GM12878 (cell line): ENCODE measurements at regions not wholly inside any gene's neighbourhood (a gene's known extent, or its start where the extent isn't known, plus 50 kb on each side); places are given as distances from the start of the nearest gene placed in this dataset.

Experiments used
- ATAC-seq: fragments of 200-7000 bp; cut with Tn5 transposase; 3 replicates; pipeline ENCODE4 v1.9.1; 2020; ENCODE audit warnings: mild to moderate bottlenecking, moderate library complexity
- BruUV-seq: library from RNA; stranded (reverse); fragments of 400-500 nt; replicated peaks from 2 replicates; lab custom pipeline; 2021; lab: Mats Ljungman, UMichigan
- CTCF ChIA-PET: fragments of 300-600 bp; sonication (Branson Sonifier 250); formaldehyde crosslinking; extraction: SDS; loops from one replicate; lab custom pipeline; 2021; ENCODE audit warnings: inconsistent platforms; lab: Yijun Ruan, JAX
- POLR2A ChIA-PET: fragments of 350-600 bp; formaldehyde crosslinking; extraction: SDS; loops from one replicate; lab custom pipeline; 2021; ENCODE audit warnings: inconsistent platforms; lab: Charles Lee
- RAD21 ChIA-PET: fragments of 300-600 bp; sonication (Branson Sonifier 250); formaldehyde crosslinking; loops from one replicate; lab custom pipeline; 2023; ENCODE audit warnings: antibody characterized with exemption; ENCODE audit not compliant: unreplicated experiment; lab: Charles Lee
- SMC1A ChIA-PET: fragments of 300-600 bp; sonication (Branson Sonifier 250); formaldehyde crosslinking; loops from one replicate; lab custom pipeline; 2023; ENCODE audit not compliant: unreplicated experiment, uncharacterized antibody; lab: Charles Lee
- DNase-seq: peaks from one replicate; pipeline ENCODE4 v3.0.0-alpha.2; 2011; ENCODE audit warnings: low read depth, low spot score
- FAIRE-seq: peaks from 3 replicates; lab custom pipeline; 2011; peaks lifted over from hg19 to GRCh38; lab: Jason Lieb, UNC
- H2AFZ ChIP-seq: 2 replicates; pipeline ENCODE4 v1.6.0; 2011; ENCODE audit warnings: low read depth, low read length, control low read depth; ENCODE audit not compliant: control insufficient read depth
- H3K27ac ChIP-seq: 2 replicates; pipeline ENCODE4 v1.5.1; 2011; ENCODE audit warnings: control low read depth; ENCODE audit not compliant: control insufficient read depth, insufficient read depth
- H3K27me3 ChIP-seq, 2 experiments: replicated peaks in 1 of 2; 2 replicates each; pipeline versions ENCODE4 v1.6.0 to v1.6.1; 2011; ENCODE audit warnings: low read length in 1 of 2; ENCODE audit not compliant: control insufficient read depth in 2 of 2, insufficient read depth in 2 of 2
- H3K36me3 ChIP-seq, 2 experiments: 2 replicates each; pipeline ENCODE4 v1.5.1; 2011; ENCODE audit warnings: low read length in 1 of 2; ENCODE audit not compliant: control insufficient read depth in 2 of 2, insufficient read depth in 2 of 2
- H3K4me1 ChIP-seq: 2 replicates; pipeline ENCODE4 v1.6.1; 2011; ENCODE audit warnings: mild to moderate bottlenecking, low read length, moderate library complexity, mixed read lengths; ENCODE audit not compliant: control insufficient read depth, insufficient read depth
- H3K4me2 ChIP-seq: 2 replicates; pipeline ENCODE4 v1.6.0; 2011; ENCODE audit warnings: control low read depth; ENCODE audit not compliant: control insufficient read depth, insufficient read depth
- H3K4me3 ChIP-seq: fragments of 200-600 bp; sonication (generic); 2 replicates; pipeline ENCODE4 v1.5.1; 2016
- H3K79me2 ChIP-seq: 2 replicates; pipeline ENCODE4 v1.6.0; 2011; ENCODE audit warnings: low read length; ENCODE audit not compliant: control insufficient read depth, insufficient read depth
- H3K9ac ChIP-seq: 2 replicates; pipeline ENCODE4 v1.8.0; 2011; ENCODE audit warnings: low read length, control low read depth, mixed read lengths; ENCODE audit not compliant: control insufficient read depth, insufficient read depth
- H3K9me3 ChIP-seq: replicated peaks from 3 replicates; pipeline ENCODE4 v1.5.1; 2011; ENCODE audit warnings: mild to moderate bottlenecking, low read length; ENCODE audit not compliant: control insufficient read depth, insufficient read depth
- H4K20me1 ChIP-seq: 2 replicates; pipeline ENCODE4 v1.6.0; 2011; ENCODE audit not compliant: control insufficient read depth, insufficient read depth
- CBX3 ChIP-seq: fragments of 200-600 bp; sonication (generic); IDR thresholded peaks from 2 replicates; pipeline ENCODE4 v1.6.1; 2016; ENCODE audit warnings: low read depth, borderline replicate concordance
- CEBPB ChIP-seq, 2 experiments: fragments of 150-350 bp in 1 of 2; IDR thresholded peaks; 2 replicates each; pipeline ENCODE4 v1.6.1; 2012 to 2014; ENCODE audit warnings: low read depth in 2 of 2, low read length in 2 of 2, borderline replicate concordance in 1 of 2, inconsistent platforms in 1 of 2
- CREB1 ChIP-seq: IDR thresholded peaks from 2 replicates; pipeline ENCODE4 v1.6.1; 2012; ENCODE audit warnings: low read depth, mild to moderate bottlenecking, inconsistent platforms
- E4F1 ChIP-seq: fragments of 450-650 bp; IDR thresholded peaks from 2 replicates; pipeline ENCODE4 v1.6.1; 2018; ENCODE audit warnings: borderline replicate concordance, mild to moderate bottlenecking; ENCODE audit not compliant: partially characterized antibody
- HDAC6 ChIP-seq: fragments of 200-600 bp; sonication (generic); IDR thresholded peaks from one replicate; pipeline ENCODE4 v1.8.0; 2017; ENCODE audit warnings: antibody characterized with exemption; ENCODE audit not compliant: unreplicated experiment
- IKZF2 ChIP-seq, 2 experiments: fragments of 450-650 bp; IDR thresholded peaks; 2 replicates each; pipeline ENCODE4 v1.6.1; 2017; ENCODE audit warnings: mild to moderate bottlenecking in 2 of 2, moderate library complexity in 2 of 2
- NFXL1 ChIP-seq: fragments of 450-650 bp; IDR thresholded peaks from 2 replicates; pipeline ENCODE4 v1.6.1; 2017; ENCODE audit warnings: antibody characterized with exemption, mild to moderate bottlenecking, borderline replicate concordance
- NR2C1 ChIP-seq: fragments of 450-650 bp; IDR thresholded peaks from 2 replicates; pipeline ENCODE4 v1.6.1; 2017; ENCODE audit warnings: antibody characterized with exemption, mild to moderate bottlenecking, moderate library complexity
- NRF1 ChIP-seq: conservative IDR thresholded peaks from 2 replicates; pipeline ENCODE4 v1.6.1; 2011; ENCODE audit warnings: mild to moderate bottlenecking, low read depth, low read length, improper control_type of control experiment
- RFX5 ChIP-seq: IDR thresholded peaks from 2 replicates; pipeline ENCODE4 v1.6.1; 2011; ENCODE audit warnings: low read depth, low read length, improper control_type of control experiment
- SRF ChIP-seq, 2 experiments: IDR thresholded peaks; 2 replicates each; pipeline ENCODE4 v1.6.1; 2011; ENCODE audit warnings: low read depth in 2 of 2, low read length in 2 of 2, mild to moderate bottlenecking in 1 of 2, moderate library complexity in 1 of 2
- STAT3 ChIP-seq: IDR thresholded peaks from 2 replicates; pipeline ENCODE4 v1.6.1; 2011; ENCODE audit warnings: low read depth, low read length, improper control_type of control experiment
- SUPT20H ChIP-seq: IDR thresholded peaks from 2 replicates; pipeline ENCODE4 v1.6.1; 2011; ENCODE audit warnings: low read depth, mild to moderate bottlenecking, low read length, moderate library complexity, borderline replicate concordance; ENCODE audit not compliant: control insufficient read depth
- TAF1 ChIP-seq: IDR thresholded peaks from 2 replicates; pipeline ENCODE4 v1.6.1; 2011; ENCODE audit warnings: mild to moderate bottlenecking, low read depth, low read length, borderline replicate concordance
- TCF3 ChIP-seq: IDR thresholded peaks from 2 replicates; pipeline ENCODE4 v1.6.1; 2012; ENCODE audit warnings: low read depth, mild to moderate bottlenecking, low read length, borderline replicate concordance; ENCODE audit not compliant: insufficient read depth
- ZNF622 ChIP-seq: fragments of 450-650 bp; IDR thresholded peaks from 2 replicates; pipeline ENCODE4 v1.6.1; 2017; ENCODE audit warnings: mild to moderate bottlenecking, inconsistent platforms
- WGBS: methylation state at CpG from one replicate; pipeline ENCODE4 v1.1.6; 2016; ENCODE audit warnings: low lambda C conversion rate; ENCODE audit not compliant: insufficient replicate concordance, insufficient coverage; ENCODE audit errors: missing lambda C conversion rate; 5-methylcytosine and 5-hydroxymethylcytosine counted together
- in situ Hi-C: fragments of 300-500 bp; cut with MboI; formaldehyde crosslinking; loops from 9 replicates; pipeline ENCODE4 v1.14.3; 2018; ENCODE audit warnings: mixed read lengths
- intact Hi-C: fragments of 100-400 bp; cut with micrococcal nuclease; formaldehyde crosslinking; loops from one replicate; pipeline ENCODE4 v1.14.2; 2022; ENCODE audit not compliant: unreplicated experiment
- TF ChIP-seq, protein P1 (sequence below): fragments of 450-650 bp; IDR thresholded peaks from 2 replicates; pipeline ENCODE4 v1.6.1; 2016; ENCODE audit warnings: mild to moderate bottlenecking

DNA sequence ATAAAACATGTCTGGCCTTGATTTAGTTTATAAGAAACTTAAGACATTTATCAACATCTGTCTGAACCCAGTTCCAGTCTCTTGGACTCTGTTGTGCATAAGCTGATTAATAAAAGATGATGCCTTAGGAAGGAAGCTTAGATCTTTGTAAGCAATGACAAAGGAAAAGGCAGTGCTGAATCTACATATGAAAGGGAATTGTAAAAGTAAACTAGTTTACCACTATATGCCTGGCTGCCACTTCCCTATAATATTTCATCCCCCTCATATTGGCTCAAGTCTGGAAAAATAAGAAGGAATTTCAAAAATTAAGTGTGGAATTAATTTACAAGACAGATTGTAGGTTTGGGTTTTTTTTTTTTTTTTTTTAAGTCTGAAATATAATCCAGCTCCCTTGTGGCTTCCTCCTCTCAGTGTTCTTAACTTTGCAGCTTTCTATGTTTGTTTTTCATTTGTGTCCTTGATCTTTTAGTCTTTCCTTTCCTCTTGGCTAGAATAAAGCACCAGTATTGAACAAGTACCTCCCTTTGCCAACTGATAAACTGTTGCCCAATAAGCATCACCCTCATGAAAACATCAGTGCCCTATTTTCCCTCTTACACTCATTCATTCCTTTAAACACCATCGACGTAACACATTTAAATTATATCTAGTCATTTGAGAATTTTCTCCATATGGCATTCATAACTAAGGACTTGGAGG lies 146.7 kb upstream of the TBX18 start:
- ChIA-PET POLR2A (no interaction called here), RAD21 (interaction anchor here (0.6 to 1.1 kb wide), 2 partner anchors 141 to 159 kb away, joined by 3 read pairs; no protein-coding TSS in a partner anchor), CTCF (interaction anchor here (0.6 kb wide), 1 partner anchor 63 kb away, joined by 3 read pairs; no protein-coding TSS in a partner anchor), SMC1A (interaction anchor here (0.7 kb wide), 1 partner anchor 9 kb away, joined by 3 read pairs; no protein-coding TSS in a partner anchor)
- Histone ChIP-seq H3K79me2 (no peaks in the 10 kb centered on the region), H3K27ac (no peak overlapping the region), H4K20me1 (no peaks in the 10 kb centered on the region), H2AFZ (no peak overlapping the region), H3K9me3 (no peaks in the 10 kb centered on the region), H3K4me3 (no peak overlapping the region), H3K4me1 (no peaks in the 10 kb centered on the region), H3K4me2 (no peak overlapping the region), H3K27me3 (no peaks in the 10 kb centered on the region), H3K36me3 (no peaks in the 10 kb centered on the region), H3K9ac (no peak overlapping the region)
- intact Hi-C loops (no loop called here), in situ Hi-C loops (no loop called here)
- no TSS peak for BruUV-seq
- no peak for DNase-seq
- no peak for FAIRE-seq
- TF ChIP-seq HDAC6 (no peak), NFXL1 (no peak), ZNF622 (no peak), CBX3 (no peak), E4F1 (no peak), CREB1 (no peak), NRF1 (no peak), IKZF2 (IDR thresholded peaks at IDR 0.05) (no peak), TAF1 (no peak), STAT3 (no peak), CEBPB (IDR thresholded peaks at IDR 0.05; ENCODE audit: borderline replicate concordance in 1 of 2, low read depth in 2 of 2, low read length in 2 of 2) (no peak), NR2C1 (no peak), RFX5 (no peak), SUPT20H (no peak), TCF3 (no peak), SRF (IDR thresholded peaks at IDR 0.05; ENCODE audit: low read depth in 2 of 2, low read length in 2 of 2) (no peak)
- TF ChIP-seq, protein P1, sequence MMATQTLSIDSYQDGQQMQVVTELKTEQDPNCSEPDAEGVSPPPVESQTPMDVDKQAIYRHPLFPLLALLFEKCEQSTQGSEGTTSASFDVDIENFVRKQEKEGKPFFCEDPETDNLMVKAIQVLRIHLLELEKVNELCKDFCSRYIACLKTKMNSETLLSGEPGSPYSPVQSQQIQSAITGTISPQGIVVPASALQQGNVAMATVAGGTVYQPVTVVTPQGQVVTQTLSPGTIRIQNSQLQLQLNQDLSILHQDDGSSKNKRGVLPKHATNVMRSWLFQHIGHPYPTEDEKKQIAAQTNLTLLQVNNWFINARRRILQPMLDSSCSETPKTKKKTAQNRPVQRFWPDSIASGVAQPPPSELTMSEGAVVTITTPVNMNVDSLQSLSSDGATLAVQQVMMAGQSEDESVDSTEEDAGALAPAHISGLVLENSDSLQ: no peak
- 0% methylated on average over 2 of the region's 2 CpGs for WGBS
- ATAC-seq: no peak
